HL-60/S4 treated with retinoic acid at 250 ng/mL for 4 days and 3 days (cell line): ENCODE measurements at regions not wholly inside any gene's neighbourhood (a gene's known extent, or its start where the extent isn't known, plus 50 kb on each side); places are given as distances from the start of the nearest gene placed in this dataset.

ENCODE experiments used
- in situ Hi-C: fragments of 300-500 bp; cut with MboI; formaldehyde crosslinking; loops from 2 replicates; pipeline ENCODE4 v1.7.0; 2022; ENCODE audit warnings: low sequenced_read_pairs

DNA sequence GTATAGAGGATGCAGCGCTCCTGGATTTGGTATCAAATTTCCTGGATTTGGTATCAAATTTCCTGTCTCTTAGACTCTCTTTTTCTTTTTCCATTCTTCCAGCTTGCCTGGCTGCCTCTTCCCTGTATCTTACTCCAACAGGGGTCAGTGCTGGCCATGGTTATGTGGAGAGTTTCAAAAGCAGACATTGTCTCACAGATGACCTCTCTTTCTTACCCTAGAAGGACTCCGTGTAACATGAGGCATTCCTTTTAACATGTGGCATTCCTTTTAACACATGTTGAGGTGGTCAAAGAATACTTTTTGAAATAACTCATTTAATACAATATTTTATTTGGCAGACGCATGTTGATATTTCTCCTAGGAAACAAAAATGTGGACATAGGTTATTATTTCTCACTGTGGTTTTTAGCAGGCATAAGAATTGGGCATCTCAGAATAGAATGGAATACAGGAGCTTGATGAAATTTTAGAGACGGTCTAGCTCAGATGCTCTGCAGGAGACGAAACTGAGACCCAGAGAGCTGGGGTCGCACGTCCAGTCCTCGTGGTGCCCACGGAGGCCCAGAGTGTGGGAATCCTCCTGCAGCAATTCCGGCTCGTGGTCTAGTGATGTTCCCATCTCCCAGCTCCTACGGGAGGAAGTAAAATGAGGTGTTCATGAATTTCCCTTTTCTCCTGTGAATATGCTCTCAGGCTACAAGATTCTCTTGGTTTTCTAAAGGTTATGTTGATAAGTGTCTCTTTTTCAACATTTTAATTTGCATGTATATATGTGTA lies 59.6 kb upstream of the PITRM1 start:
- in situ Hi-C loops: loop anchor here (25.0 kb wide), 1 partner anchor 1430 kb away; no protein-coding TSS in a partner anchor

GRCh38 chr10:3229815-3230214 lies 57.2 kb upstream of the PITRM1 start:
- in situ Hi-C loops: loop anchor here (25.0 kb wide), 1 partner anchor 1432 kb away; no protein-coding TSS in a partner anchor

- in situ Hi-C loops: loop anchor here (25.0 kb wide), 1 partner anchor 1434 kb away; no protein-coding TSS in a partner anchor
Observed at GRCh38 chr10:3228629-3228945, 56.0 kb upstream of the PITRM1 start.

GRCh38 chr10:3226960-3227744 lies 54.6 kb upstream of the PITRM1 start:
- in situ Hi-C loops: loop anchor here (25.0 kb wide), 1 partner anchor 1435 kb away; no protein-coding TSS in a partner anchor

DNA sequence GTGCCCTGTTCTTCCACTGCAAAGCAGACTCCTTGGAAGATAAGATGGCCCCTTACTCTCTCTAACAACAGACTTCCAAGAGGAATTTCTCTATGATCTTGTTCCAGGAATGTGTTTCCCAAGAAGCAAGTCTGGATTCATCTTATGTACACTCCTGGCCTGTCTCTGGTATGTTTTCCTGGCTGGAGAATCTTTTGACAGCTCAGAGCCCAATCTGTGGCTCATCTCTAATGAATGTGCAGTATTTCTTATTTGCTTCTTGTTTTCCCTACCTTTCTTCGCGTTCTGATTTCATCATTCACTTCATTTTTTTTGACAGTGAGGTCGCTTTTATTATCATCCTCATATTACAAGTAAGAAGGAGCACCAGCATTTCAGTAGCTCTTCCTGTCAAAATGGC lies 53.0 kb upstream of the PITRM1 start:
- in situ Hi-C loops: loop anchor here (25.0 kb wide), 1 partner anchor 1437 kb away; no protein-coding TSS in a partner anchor

GRCh38 chr10:3224241-3224640 lies 51.7 kb upstream of the PITRM1 start:
- in situ Hi-C loops: no loop called here

DNA sequence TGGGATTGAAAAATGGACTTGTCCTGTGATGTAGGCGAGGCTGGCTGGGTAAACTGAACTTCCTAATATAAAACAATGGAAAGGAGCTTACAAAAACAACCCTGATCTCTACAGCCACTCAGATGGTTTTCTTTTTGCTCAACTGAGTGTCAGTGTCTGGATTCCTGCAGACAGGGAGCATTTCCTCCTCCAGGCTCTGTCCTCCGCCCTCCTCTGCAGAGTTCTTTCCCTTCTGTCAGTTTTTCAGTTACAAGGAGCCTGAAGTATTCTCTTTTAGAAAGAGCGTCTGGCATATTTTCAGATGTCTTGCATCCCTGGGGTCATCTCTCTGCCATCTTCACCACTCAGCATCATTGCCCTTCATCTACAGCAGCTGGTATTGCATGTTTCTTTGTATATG lies 50.0 kb upstream of the PITRM1 start:
- in situ Hi-C loops: no loop called here
